ENCODE measurements at regions not wholly inside any gene's neighbourhood (a gene's known extent, or its start where the extent isn't known, plus 50 kb on each side); places are given as distances from the start of the nearest gene placed in this dataset.
"Not testable (repeated sequence)": the region's sequence is repeated elsewhere in the genome, so short reads cannot be mapped to it uniquely, and the experiment has no call there.

GRCh38 chr12:60212159-60213000, 616.6 kb downstream of the SLC16A7 start:
- TF ChIP-seq, protein P1, sequence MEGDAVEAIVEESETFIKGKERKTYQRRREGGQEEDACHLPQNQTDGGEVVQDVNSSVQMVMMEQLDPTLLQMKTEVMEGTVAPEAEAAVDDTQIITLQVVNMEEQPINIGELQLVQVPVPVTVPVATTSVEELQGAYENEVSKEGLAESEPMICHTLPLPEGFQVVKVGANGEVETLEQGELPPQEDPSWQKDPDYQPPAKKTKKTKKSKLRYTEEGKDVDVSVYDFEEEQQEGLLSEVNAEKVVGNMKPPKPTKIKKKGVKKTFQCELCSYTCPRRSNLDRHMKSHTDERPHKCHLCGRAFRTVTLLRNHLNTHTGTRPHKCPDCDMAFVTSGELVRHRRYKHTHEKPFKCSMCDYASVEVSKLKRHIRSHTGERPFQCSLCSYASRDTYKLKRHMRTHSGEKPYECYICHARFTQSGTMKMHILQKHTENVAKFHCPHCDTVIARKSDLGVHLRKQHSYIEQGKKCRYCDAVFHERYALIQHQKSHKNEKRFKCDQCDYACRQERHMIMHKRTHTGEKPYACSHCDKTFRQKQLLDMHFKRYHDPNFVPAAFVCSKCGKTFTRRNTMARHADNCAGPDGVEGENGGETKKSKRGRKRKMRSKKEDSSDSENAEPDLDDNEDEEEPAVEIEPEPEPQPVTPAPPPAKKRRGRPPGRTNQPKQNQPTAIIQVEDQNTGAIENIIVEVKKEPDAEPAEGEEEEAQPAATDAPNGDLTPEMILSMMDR (IDR thresholded peaks at IDR 0.05) = no peak
- Histone ChIP-seq H3K79me2 (ENCODE audit: insufficient read depth, low read length) (no peaks in the 10 kb centered on the region), H3K4me3 (replicated peaks in 1 of 3; ENCODE audit: low read depth in 2 of 3, low read length in 3 of 3) (no peak overlapping the region), H3K27me3 (ENCODE audit: control insufficient read depth in 2 of 2, insufficient read depth in 2 of 2, low read length in 2 of 2) (no peaks in the 10 kb centered on the region), H3K4me1 (ENCODE audit: control insufficient read depth in 1 of 2, insufficient read depth in 2 of 2, low read length in 2 of 2) (no peaks in the 10 kb centered on the region), H2AFZ (ENCODE audit: insufficient read depth, low read depth, low read length, poor library complexity, severe bottlenecking) (no peak overlapping the region), H3K27ac (ENCODE audit: low read depth in 1 of 2, low read length in 2 of 2) (no peak overlapping the region), H3K9ac (ENCODE audit: insufficient read depth, low read length, poor library complexity, severe bottlenecking) (no peak overlapping the region), H3K4me2 (replicated peaks; ENCODE audit: extremely low read depth, low read length, poor library complexity, severe bottlenecking) (no peak overlapping the region), H4K20me1 (ENCODE audit: insufficient read depth, low read length) (no peaks in the 10 kb centered on the region), H3K9me3 (replicated peaks in 1 of 2; ENCODE audit: control insufficient read depth in 1 of 2, insufficient read depth in 1 of 2, low read length in 2 of 2) (peaks cover 0 to 11% of the 10 kb centered on the region in 2 donors), H3K36me3 (replicated peaks in 1 of 2; ENCODE audit: control insufficient read depth in 1 of 2, insufficient read depth in 2 of 2, low read length in 2 of 2) (no peaks in the 10 kb centered on the region)
- 100% methylated on average over 2 of the region's 3 CpGs for WGBS (ENCODE audit: insufficient coverage)
- H3K4me1 Mint-ChIP-seq = no peaks in the 10 kb centered on the region
- H3K36me3 Mint-ChIP-seq = no peaks in the 10 kb centered on the region
- H3K27me3 Mint-ChIP-seq (ENCODE audit: low read depth in 3 of 3) = no peaks in the 10 kb centered on the region
- H3K27ac Mint-ChIP-seq = no peak overlapping the region
- no peak overlapping the region for H3K4me3 Mint-ChIP-seq
- intact Hi-C loops (cut with micrococcal nuclease) = no loop called here
- no peak for DNase-seq
- peaks cover 0 to 21% (median 7%) of the 10 kb centered on the region in 7 donors for H3K9me3 Mint-ChIP-seq

DNA sequence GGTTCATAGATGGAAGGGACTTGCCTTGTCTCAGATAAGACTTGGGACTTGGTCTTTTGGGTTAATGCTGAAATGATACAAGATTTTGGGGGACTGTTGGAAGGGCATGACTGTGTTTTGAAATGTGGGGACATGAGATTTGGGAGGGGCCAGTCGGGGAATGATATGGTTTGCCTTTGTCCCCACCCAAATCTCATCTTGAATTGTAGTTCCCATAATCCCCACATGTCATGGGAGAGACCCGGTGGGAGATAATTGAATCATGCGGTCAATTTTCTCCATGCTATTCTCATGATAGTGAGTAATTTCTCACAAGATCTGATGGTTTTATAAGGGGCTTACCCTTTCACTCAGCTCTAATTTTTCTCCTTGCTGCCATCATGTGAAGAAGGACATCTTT, 617.4 kb downstream of the SLC16A7 start:
- H3K4me1 ChIP-seq (ENCODE audit: control insufficient read depth in 1 of 2, insufficient read depth in 2 of 2, low read length in 2 of 2); H3K9ac ChIP-seq (ENCODE audit: insufficient read depth, low read length, poor library complexity, severe bottlenecking); H3K27me3 ChIP-seq (ENCODE audit: control insufficient read depth in 2 of 2, insufficient read depth in 2 of 2, low read length in 2 of 2); intact Hi-C loops (cut with micrococcal nuclease); H3K4me2 ChIP-seq (replicated peaks; ENCODE audit: extremely low read depth, low read length, poor library complexity, severe bottlenecking); DNase-seq; H2AFZ ChIP-seq (ENCODE audit: insufficient read depth, low read depth, low read length, poor library complexity, severe bottlenecking); H3K36me3 ChIP-seq (replicated peaks in 1 of 2; ENCODE audit: control insufficient read depth in 1 of 2, insufficient read depth in 2 of 2, low read length in 2 of 2); H3K79me2 ChIP-seq (ENCODE audit: insufficient read depth, low read length); H3K4me3 Mint-ChIP-seq; H4K20me1 ChIP-seq (ENCODE audit: insufficient read depth, low read length); H3K4me1 Mint-ChIP-seq; H3K36me3 Mint-ChIP-seq; H3K4me3 ChIP-seq (replicated peaks in 1 of 3; ENCODE audit: low read depth in 2 of 3, low read length in 3 of 3); H3K27ac Mint-ChIP-seq; H3K27ac ChIP-seq (ENCODE audit: low read depth in 1 of 2, low read length in 2 of 2); H3K27me3 Mint-ChIP-seq (ENCODE audit: low read depth in 3 of 3): not testable (repeated sequence)
- H3K9me3 Mint-ChIP-seq = peaks cover 0 to 21% (median 7%) of the 10 kb centered on the region in 7 donors
- no CpG with 5 or more reads among the region's 3 CpGs for WGBS (ENCODE audit: insufficient coverage)
- H3K9me3 ChIP-seq (replicated peaks in 1 of 2; ENCODE audit: control insufficient read depth in 1 of 2, insufficient read depth in 1 of 2, low read length in 2 of 2) = peaks cover 0 to 11% of the 10 kb centered on the region in 2 donors

All from CD14-positive monocyte (primary cell).